ENCODE measurements at regions not wholly inside any gene's neighbourhood (a gene's known extent, or its start where the extent isn't known, plus 50 kb on each side); places are given as distances from the start of the nearest gene placed in this dataset.
"Not testable (repeated sequence)": the region's sequence is repeated elsewhere in the genome, so short reads cannot be mapped to it uniquely, and the experiment has no call there.

DNA sequence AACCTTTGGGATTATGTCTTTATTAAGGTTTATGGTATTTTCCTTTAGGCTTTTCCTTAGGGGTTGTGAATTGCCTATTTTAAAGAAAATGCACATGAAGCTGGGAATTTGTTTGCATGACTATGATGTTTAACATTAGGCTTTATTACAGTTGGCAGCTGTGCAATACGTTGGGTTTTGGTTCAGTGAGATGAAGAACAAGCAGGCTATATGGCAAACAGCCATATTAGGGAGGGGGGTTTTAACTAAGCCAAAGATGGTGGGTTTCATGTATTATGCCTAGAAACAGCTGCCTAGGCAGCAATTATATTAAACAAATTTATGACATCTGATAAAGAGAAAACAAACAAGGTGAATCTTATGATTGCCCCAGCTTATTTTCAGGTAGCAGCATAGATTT lies 880.8 kb downstream of the FAM181B start:
- Mint-ChIP-seq H3K27ac (no peak overlapping the region), H3K4me1 (no peaks in the 10 kb centered on the region), H3K4me3 (no peak overlapping the region), H3K36me3 (no peaks in the 10 kb centered on the region), H3K27me3 (no peaks in the 10 kb centered on the region), H3K9me3 (no peaks in the 10 kb centered on the region)
- ATAC-seq (ENCODE audit: low read depth): no peak
- DNase-seq (ENCODE audit: low spot score in 2 of 2): no peak

- H3K9me3 Mint-ChIP-seq: peaks cover 1% of the 10 kb centered on the region
- ATAC-seq (ENCODE audit: low read depth): no peak
- no peaks in the 10 kb centered on the region for H3K36me3 Mint-ChIP-seq
- no peak overlapping the region for H3K4me3 Mint-ChIP-seq
- peaks cover 1% of the 10 kb centered on the region for H3K27me3 Mint-ChIP-seq
- no peaks in the 10 kb centered on the region for H3K4me1 Mint-ChIP-seq
- H3K27ac Mint-ChIP-seq: no peak overlapping the region
- no peak for DNase-seq (ENCODE audit: low spot score in 2 of 2)
These were observed 893.3 kb downstream of the FAM181B start for GRCh38 chr11:81840380-81840779.

GRCh38 chr11:81839976-81840375 lies 893.7 kb downstream of the FAM181B start:
- H3K36me3 Mint-ChIP-seq: no peaks in the 10 kb centered on the region
- H3K27me3 Mint-ChIP-seq: peaks cover 1% of the 10 kb centered on the region
- ATAC-seq (ENCODE audit: low read depth): no peak
- no peaks in the 10 kb centered on the region for H3K4me1 Mint-ChIP-seq
- no peak overlapping the region for H3K27ac Mint-ChIP-seq
- H3K4me3 Mint-ChIP-seq: no peak overlapping the region
- peaks cover 1% of the 10 kb centered on the region for H3K9me3 Mint-ChIP-seq
- DNase-seq (ENCODE audit: low spot score in 2 of 2): no peak

GRCh38 chr11:81839016-81839415 lies 894.6 kb downstream of the FAM181B start:
- DNase-seq (ENCODE audit: low spot score in 2 of 2) (no peak), ATAC-seq (ENCODE audit: low read depth) (no peak)
- H3K36me3 Mint-ChIP-seq: no peaks in the 10 kb centered on the region
- peaks cover 1% of the 10 kb centered on the region for H3K27me3 Mint-ChIP-seq
- no peak overlapping the region for H3K27ac Mint-ChIP-seq
- no peaks in the 10 kb centered on the region for H3K4me1 Mint-ChIP-seq
- no peak overlapping the region for H3K4me3 Mint-ChIP-seq
- peaks cover 3% of the 10 kb centered on the region for H3K9me3 Mint-ChIP-seq

- Mint-ChIP-seq H3K27me3 (peaks cover 3% of the 10 kb centered on the region), H3K36me3 (no peaks in the 10 kb centered on the region), H3K9me3 (peaks cover 15% of the 10 kb centered on the region), H3K27ac (no peak overlapping the region), H3K4me1 (no peaks in the 10 kb centered on the region), H3K4me3 (no peak overlapping the region)
- DNase-seq (ENCODE audit: low spot score in 2 of 2) (no peak), ATAC-seq (ENCODE audit: low read depth) (no peak)
These were observed 903.7 kb downstream of the FAM181B start for GRCh38 chr11:81829976-81830375.

GRCh38 chr11:81825346-81825745 lies 908.3 kb downstream of the FAM181B start:
- Mint-ChIP-seq H3K9me3 (peaks cover 1% of the 10 kb centered on the region), H3K4me3 (no peak overlapping the region), H3K4me1 (no peaks in the 10 kb centered on the region), H3K36me3 (no peaks in the 10 kb centered on the region), H3K27ac (no peak overlapping the region), H3K27me3 (peaks cover 5% of the 10 kb centered on the region)
- ATAC-seq (ENCODE audit: low read depth) (no peak), DNase-seq (ENCODE audit: low spot score in 2 of 2) (no peak)

GRCh38 chr11:81819462-81819861 lies 914.2 kb downstream of the FAM181B start:
- H3K27ac Mint-ChIP-seq: no peak overlapping the region
- ATAC-seq (ENCODE audit: low read depth) (no peak), DNase-seq (ENCODE audit: low spot score in 2 of 2) (no peak)
- H3K4me3 Mint-ChIP-seq: no peak overlapping the region
- H3K9me3 Mint-ChIP-seq: peaks cover 2% of the 10 kb centered on the region
- H3K27me3 Mint-ChIP-seq: peaks cover 1% of the 10 kb centered on the region
- no peaks in the 10 kb centered on the region for H3K4me1 Mint-ChIP-seq
- no peaks in the 10 kb centered on the region for H3K36me3 Mint-ChIP-seq

DNA sequence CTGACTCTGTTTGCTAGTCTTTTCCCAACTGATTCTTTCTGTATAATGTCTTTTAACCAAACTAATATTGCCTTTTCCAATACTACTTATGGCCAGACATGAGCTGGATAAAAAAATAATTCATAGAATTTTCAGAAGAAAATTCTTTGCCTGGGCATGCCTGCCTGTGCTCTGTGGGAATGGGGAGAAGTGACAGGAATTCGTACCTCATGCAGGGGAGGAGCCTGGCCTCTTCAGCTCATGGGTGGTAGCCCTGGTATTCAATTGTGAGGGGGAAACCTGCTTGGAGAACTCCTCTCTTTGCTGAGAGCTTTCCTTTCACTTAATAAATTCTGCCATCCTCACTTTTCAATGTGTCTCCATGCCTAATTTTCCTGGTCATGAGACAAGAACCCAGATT lies 928.8 kb downstream of the FAM181B start:
- H3K4me1 Mint-ChIP-seq: no peaks in the 10 kb centered on the region
- no peaks in the 10 kb centered on the region for H3K36me3 Mint-ChIP-seq
- H3K27ac Mint-ChIP-seq: no peak overlapping the region
- no peak for ATAC-seq (ENCODE audit: low read depth)
- peaks cover 6% of the 10 kb centered on the region for H3K27me3 Mint-ChIP-seq
- DNase-seq (ENCODE audit: low spot score in 2 of 2): no peak
- no peak overlapping the region for H3K4me3 Mint-ChIP-seq
- H3K9me3 Mint-ChIP-seq: peaks cover 4% of the 10 kb centered on the region

GRCh38 chr11:81802591-81802990 lies 931.1 kb downstream of the FAM181B start:
- Mint-ChIP-seq H3K27me3 (peaks cover 6% of the 10 kb centered on the region), H3K4me3 (no peak overlapping the region), H3K9me3 (peaks cover 4% of the 10 kb centered on the region), H3K4me1 (no peaks in the 10 kb centered on the region), H3K27ac (no peak overlapping the region), H3K36me3 (no peaks in the 10 kb centered on the region)
- DNase-seq (ENCODE audit: low spot score in 2 of 2) (no peak), ATAC-seq (ENCODE audit: low read depth) (no peak)

DNA sequence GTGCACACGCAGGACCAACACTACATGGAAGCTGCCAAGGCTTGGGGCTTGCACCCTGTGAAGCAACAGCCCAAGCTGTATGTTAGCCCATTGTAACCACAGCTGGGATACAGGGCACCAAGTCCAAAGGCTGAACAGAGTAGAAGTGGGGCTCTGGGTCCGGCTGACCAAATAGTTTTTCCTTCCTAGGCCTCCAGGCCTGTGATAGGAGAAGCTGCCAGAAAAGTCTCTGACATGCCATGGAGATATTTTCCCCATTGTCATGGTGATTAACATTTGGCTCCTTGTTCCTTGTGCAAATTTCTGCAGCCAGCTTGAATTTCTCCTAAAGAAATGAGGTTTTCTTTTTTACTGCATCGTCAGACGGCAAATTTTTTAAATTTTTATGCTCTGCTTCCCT lies 941.2 kb downstream of the FAM181B start:
- H3K4me3 Mint-ChIP-seq: no peak overlapping the region
- no peaks in the 10 kb centered on the region for H3K27me3 Mint-ChIP-seq
- H3K9me3 Mint-ChIP-seq: no peaks in the 10 kb centered on the region
- no peaks in the 10 kb centered on the region for H3K36me3 Mint-ChIP-seq
- no peak for DNase-seq (ENCODE audit: low spot score in 2 of 2)
- ATAC-seq (ENCODE audit: low read depth): no peak
- no peaks in the 10 kb centered on the region for H3K4me1 Mint-ChIP-seq
- no peak overlapping the region for H3K27ac Mint-ChIP-seq

DNA sequence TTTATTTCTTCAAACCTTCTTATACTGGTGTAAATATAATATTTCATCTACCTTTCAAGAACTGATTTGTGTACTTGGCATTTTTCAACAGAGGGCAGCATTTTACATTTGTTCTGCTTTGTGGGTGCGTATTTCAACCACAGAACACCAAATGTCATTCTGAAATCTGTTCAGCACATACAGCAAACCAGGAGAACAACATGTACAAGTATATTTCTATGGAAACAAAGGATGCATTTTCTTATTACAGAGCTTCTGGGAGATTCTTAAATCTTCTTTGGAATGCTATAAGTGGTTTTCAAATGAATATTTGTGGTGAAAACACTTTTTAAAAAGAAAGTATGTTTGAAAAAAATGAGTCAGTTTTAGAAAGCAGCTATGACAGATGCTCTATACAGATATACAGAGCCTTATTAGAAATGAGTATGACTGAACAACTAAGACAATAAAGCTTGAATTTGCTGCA lies 946.0 kb downstream of the FAM181B start:
- Mint-ChIP-seq H3K9me3 (no peaks in the 10 kb centered on the region), H3K27me3 (no peaks in the 10 kb centered on the region), H3K27ac (no peak overlapping the region), H3K4me3 (no peak overlapping the region), H3K36me3 (no peaks in the 10 kb centered on the region), H3K4me1 (no peaks in the 10 kb centered on the region)
- DNase-seq (ENCODE audit: low spot score in 2 of 2) (no peak), ATAC-seq (ENCODE audit: low read depth) (no peak)

DNA sequence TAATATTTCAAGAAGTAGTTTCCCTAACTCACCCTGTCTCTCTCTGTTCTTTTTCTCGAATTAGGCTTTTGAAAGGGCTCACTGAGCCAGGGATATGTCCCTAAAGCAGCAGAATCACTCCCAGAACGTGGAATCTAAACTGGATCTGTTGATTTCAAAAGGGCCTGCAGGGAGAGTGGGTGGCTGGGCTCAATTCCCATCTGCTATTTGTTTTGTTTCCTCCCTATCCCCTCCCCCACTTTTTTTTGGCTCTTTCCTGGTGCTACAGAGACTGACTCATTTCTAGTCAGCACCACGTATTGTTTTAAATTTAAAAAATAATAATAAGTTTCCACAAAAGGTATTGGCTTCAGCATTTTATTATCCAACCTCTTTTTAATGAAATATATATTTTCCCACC lies 961.5 kb downstream of the FAM181B start:
- Mint-ChIP-seq H3K4me3 (no peak overlapping the region), H3K27me3 (no peaks in the 10 kb centered on the region), H3K36me3 (no peaks in the 10 kb centered on the region), H3K9me3 (no peaks in the 10 kb centered on the region), H3K4me1 (no peaks in the 10 kb centered on the region), H3K27ac (no peak overlapping the region)
- no peak for ATAC-seq (ENCODE audit: low read depth)
- no peak for DNase-seq (ENCODE audit: low spot score in 2 of 2)

DNA sequence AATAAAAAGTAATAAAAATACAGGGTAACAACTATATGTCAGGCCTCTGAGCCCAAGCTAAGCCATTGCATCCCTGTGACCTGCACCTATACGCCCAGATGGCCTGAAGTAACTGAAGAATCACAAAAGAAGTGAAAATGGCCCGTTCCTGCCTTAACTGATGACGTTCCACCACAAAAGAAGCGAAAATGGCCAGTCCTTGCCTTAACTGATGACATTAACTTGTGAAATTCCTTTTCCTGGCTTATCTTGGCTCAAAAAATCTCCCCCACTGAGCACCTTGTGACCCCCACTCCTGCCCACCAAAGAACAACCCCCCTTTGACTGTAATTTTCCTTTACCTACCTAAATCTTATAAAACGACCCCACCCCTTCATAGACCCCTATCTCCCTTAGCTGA lies 963.8 kb downstream of the FAM181B start:
- H3K27me3 Mint-ChIP-seq; ATAC-seq (ENCODE audit: low read depth); H3K9me3 Mint-ChIP-seq; DNase-seq (ENCODE audit: low spot score in 2 of 2); H3K27ac Mint-ChIP-seq; H3K4me1 Mint-ChIP-seq; H3K4me3 Mint-ChIP-seq; H3K36me3 Mint-ChIP-seq: not testable (repeated sequence)

DNA sequence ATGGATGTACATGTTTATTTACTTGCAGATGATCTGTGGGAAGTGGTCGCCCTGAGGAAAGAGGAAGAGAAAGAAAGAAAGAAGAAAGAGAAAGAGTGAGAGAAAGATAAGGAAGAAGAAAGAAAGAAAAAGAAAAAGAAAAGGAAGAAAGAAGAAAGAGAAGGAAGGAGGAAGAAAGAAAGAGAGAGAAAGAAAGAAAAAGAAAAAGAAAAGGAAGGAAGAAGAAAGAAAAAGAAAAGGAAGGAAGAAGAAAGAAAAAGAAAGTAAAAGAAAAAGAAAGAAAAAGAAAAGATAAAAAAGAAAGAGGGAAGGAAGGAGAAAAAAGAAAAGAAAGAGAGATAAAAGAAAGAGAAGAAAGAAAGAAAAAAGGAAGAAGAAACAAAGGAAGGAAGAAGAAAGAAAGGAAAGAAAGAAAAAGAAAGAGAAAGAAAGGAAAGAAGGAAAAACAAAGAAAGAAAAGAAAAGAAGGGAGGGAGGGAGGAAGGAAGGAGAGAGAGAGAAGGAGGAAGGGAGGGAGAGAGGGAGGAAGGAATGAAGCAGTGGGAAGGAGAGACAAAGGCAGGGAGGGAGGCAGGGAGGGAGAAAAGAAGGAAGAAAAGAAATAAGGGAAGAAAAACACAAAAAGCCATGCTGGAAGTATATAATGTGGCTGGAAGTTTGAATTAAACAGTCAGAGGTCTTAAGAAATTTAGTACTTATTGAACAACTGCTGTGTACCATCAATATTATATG lies 976.6 kb downstream of the FAM181B start:
- H3K36me3 Mint-ChIP-seq: no peaks in the 10 kb centered on the region
- no peak overlapping the region for H3K27ac Mint-ChIP-seq
- H3K9me3 Mint-ChIP-seq: no peaks in the 10 kb centered on the region

GRCh38 chr11:81749245-81749644 lies 984.4 kb downstream of the FAM181B start:
- Mint-ChIP-seq H3K4me1 (no peaks in the 10 kb centered on the region), H3K4me3 (no peak overlapping the region), H3K9me3 (no peaks in the 10 kb centered on the region), H3K27ac (no peak overlapping the region), H3K36me3 (no peaks in the 10 kb centered on the region), H3K27me3 (no peaks in the 10 kb centered on the region)
- ATAC-seq (ENCODE audit: low read depth) (no peak), DNase-seq (ENCODE audit: low spot score in 2 of 2) (no peak)

More for the DNA sequence above, 976.6 kb downstream of the FAM181B start:
- DNase-seq (ENCODE audit: low spot score in 2 of 2): no peak
- ATAC-seq (ENCODE audit: low read depth): no peak
- Mint-ChIP-seq H3K4me3 (no peak overlapping the region), H3K27me3 (no peaks in the 10 kb centered on the region), H3K4me1 (no peaks in the 10 kb centered on the region)
